Esophagus muscularis mucosa (tissue), 4 donors: ENCODE measurements at regions not wholly inside any gene's neighbourhood (a gene's known extent, or its start where the extent isn't known, plus 50 kb on each side); places are given as distances from the start of the nearest gene placed in this dataset.

ENCODE experiments used
- DNase-seq: peaks from one replicate; pipeline ENCODE4 v3.0.0-alpha.2; 2017; ENCODE audit errors: extremely low spot score
- H3K27ac ChIP-seq, 4 donors: fragments of 200-600 bp; sonication (generic); replicated peaks in 1 of 4; 1 replicate in 3 of 4; 2 replicates in 1 of 4; pipeline ENCODE4 v1.5.1; 2016 to 2019; ENCODE audit warnings: mild to moderate bottlenecking in 1 of 4
- H3K27me3 ChIP-seq, 4 donors: fragments of 200-600 bp; sonication (generic); one replicate each; pipeline versions ENCODE4 v1.5.1 to v1.6.0; 2016 to 2019
- H3K36me3 ChIP-seq, 4 donors: fragments of 200-600 bp; sonication (generic); one replicate each; pipeline ENCODE4 v1.5.1; 2016 to 2019
- H3K4me1 ChIP-seq, 4 donors: fragments of 200-600 bp; sonication (generic); one replicate each; pipeline ENCODE4 v1.5.1; 2016 to 2019
- H3K4me3 ChIP-seq, 4 donors: fragments of 200-600 bp; sonication (generic); 1 replicate in 2 of 4; 2 replicates in 2 of 4; pipeline ENCODE4 v1.5.1; 2016 to 2019; ENCODE audit warnings: mild to moderate bottlenecking in 4 of 4, moderate library complexity in 1 of 4
- H3K9me3 ChIP-seq, 4 donors: fragments of 200-600 bp; sonication (generic); 1 replicate in 3 of 4; 2 replicates in 1 of 4; pipeline ENCODE4 v1.5.1; 2016 to 2019
- EP300 ChIP-seq: sonication (generic); formaldehyde crosslinking; IDR thresholded peaks from one replicate; pipeline ENCODE4 v1.6.1; 2017; ENCODE audit warnings: antibody characterized with exemption
- POLR2A ChIP-seq: fragments of 450-650 bp; IDR thresholded peaks from one replicate; pipeline ENCODE4 v1.6.1; 2017; ENCODE audit warnings: antibody characterized with exemption, moderate library complexity, mild to moderate bottlenecking, low read depth
- POLR2AphosphoS5 ChIP-seq, 2 donors: sonication (generic); formaldehyde crosslinking; IDR thresholded peaks; one replicate each; pipeline ENCODE4 v1.6.1; 2017; ENCODE audit warnings: antibody characterized with exemption in 2 of 2
- WGBS: methylation state at CpG from one replicate; pipeline ENCODE4 v1.1.5; 2018; 5-methylcytosine and 5-hydroxymethylcytosine counted together
- intact Hi-C: fragments of 100-400 bp; cut with DNase I; formaldehyde crosslinking; loops from one replicate; pipeline ENCODE4 v1.15.1; 2023
- TF ChIP-seq, protein P1 (sequence below), 3 experiments: fragments of 200-600 bp in 2 of 3; fragments of 450-650 bp in 1 of 3; sonication (generic) in 2 of 3; IDR thresholded peaks; one replicate each; pipeline ENCODE4 v1.5.1; 2017 to 2019; ENCODE audit warnings: antibody characterized with exemption in 3 of 3, mild to moderate bottlenecking in 2 of 3, moderate library complexity in 1 of 3

DNA sequence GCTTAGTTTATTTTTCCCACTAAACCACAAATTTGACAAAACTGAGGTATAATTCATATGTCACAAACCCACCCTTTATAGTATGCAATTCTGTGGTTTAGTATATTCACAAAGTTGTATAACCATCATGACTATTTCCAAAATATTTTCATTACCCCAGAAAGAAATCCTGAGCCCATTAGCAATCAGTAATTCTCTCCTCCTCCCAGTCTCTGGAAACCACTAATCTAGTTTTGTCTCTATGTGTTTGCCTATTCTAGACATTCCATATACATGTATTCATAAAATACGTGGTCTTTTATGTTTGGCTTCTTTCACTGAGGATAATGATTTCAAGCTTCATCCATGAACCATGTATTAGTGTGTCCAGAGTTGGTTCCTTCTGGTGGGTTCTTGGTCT, 267.6 kb downstream of the AEBP2 start:
- H3K36me3 ChIP-seq = no peaks in the 10 kb centered on the region
- 93% methylated on average over 1 of the region's 1 CpG for WGBS

DNA sequence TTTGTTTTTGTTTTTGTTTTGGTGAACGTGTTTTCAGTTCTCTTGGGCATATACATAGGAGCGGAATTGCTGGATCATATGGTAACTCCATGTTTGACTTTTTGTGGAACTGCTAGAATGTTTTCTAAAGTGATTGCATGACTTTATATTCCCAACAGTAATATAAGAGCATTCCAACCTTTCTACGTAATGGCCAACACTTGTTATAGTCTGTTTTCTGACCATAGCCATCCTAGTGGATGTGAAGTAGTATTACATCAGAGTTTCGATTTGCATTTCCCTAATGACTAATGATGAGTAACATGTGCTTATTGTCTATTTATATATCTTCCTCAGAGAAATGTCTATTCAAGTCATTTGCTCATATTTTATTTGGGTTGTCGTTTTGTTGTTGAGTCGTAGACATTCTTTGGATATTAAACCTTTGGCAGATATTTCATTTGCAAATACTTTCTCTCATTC, 268.7 kb downstream of the AEBP2 start:
- H3K9me3 ChIP-seq = peaks cover 0 to 29% (median 0%) of the 10 kb centered on the region in 4 donors
- DNase-seq = no peak
- TF ChIP-seq POLR2AphosphoS5 (IDR thresholded peaks at IDR 0.05) = no peak
- TF ChIP-seq, protein P1, sequence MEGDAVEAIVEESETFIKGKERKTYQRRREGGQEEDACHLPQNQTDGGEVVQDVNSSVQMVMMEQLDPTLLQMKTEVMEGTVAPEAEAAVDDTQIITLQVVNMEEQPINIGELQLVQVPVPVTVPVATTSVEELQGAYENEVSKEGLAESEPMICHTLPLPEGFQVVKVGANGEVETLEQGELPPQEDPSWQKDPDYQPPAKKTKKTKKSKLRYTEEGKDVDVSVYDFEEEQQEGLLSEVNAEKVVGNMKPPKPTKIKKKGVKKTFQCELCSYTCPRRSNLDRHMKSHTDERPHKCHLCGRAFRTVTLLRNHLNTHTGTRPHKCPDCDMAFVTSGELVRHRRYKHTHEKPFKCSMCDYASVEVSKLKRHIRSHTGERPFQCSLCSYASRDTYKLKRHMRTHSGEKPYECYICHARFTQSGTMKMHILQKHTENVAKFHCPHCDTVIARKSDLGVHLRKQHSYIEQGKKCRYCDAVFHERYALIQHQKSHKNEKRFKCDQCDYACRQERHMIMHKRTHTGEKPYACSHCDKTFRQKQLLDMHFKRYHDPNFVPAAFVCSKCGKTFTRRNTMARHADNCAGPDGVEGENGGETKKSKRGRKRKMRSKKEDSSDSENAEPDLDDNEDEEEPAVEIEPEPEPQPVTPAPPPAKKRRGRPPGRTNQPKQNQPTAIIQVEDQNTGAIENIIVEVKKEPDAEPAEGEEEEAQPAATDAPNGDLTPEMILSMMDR (IDR thresholded peaks at IDR 0.05) = no peak
- TF ChIP-seq EP300 = no peak
- H3K4me1 ChIP-seq = peaks cover 4 to 30% (median 22%) of the 10 kb centered on the region in 4 donors
- 65% methylated on average over 6 of the region's 6 CpGs for WGBS
- no peaks in the 10 kb centered on the region for H3K36me3 ChIP-seq
- intact Hi-C loops = no loop called here
- H3K4me3 ChIP-seq = no peak overlapping the region
- H3K27me3 ChIP-seq = no peaks in the 10 kb centered on the region
- H3K27ac ChIP-seq = no peak overlapping the region

More for the DNA sequence above, 267.6 kb downstream of the AEBP2 start:
- TF ChIP-seq POLR2A = no peak
- no peak for TF ChIP-seq POLR2AphosphoS5 (IDR thresholded peaks at IDR 0.05)
- no peak for TF ChIP-seq EP300
- TF ChIP-seq, protein P1 (IDR thresholded peaks at IDR 0.05) = no peak
- Histone ChIP-seq H3K4me1 (peaks cover 4 to 23% (median 19%) of the 10 kb centered on the region in 4 donors), H3K27me3 (no peaks in the 10 kb centered on the region), H3K9me3 (peaks cover 0 to 33% (median 7%) of the 10 kb centered on the region in 4 donors), H3K4me3 (no peak overlapping the region), H3K27ac (no peak overlapping the region)
- intact Hi-C loops = no loop called here
- DNase-seq = no peak

DNA sequence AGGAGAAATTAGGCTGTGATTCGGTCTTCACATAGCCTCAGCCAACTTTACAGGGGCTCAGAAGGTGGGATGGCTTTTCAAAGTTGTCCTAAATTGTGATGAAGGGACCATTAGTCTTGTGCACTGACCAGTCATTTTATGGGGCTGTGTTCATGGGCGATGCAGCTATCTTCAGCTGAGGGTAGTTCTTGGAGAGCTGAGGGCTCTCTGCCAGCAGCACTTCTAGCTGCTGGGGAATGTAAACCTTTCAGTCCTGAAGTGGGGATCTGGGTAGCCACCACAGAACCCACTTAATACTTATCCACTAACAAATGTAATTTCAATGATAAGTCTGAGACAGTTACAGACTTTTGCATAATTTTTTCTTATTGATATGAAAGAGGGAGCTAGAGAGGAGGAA, 270.6 kb downstream of the AEBP2 start:
- TF ChIP-seq POLR2A (no peak), EP300 (no peak), POLR2AphosphoS5 (IDR thresholded peaks at IDR 0.05) (no peak)
- TF ChIP-seq, protein P1 (IDR thresholded peaks at IDR 0.05) = no peak
- Histone ChIP-seq H3K9me3 (peaks cover 0 to 26% (median 0%) of the 10 kb centered on the region in 4 donors), H3K27me3 (no peaks in the 10 kb centered on the region), H3K4me1 (peaks cover 4 to 30% (median 22%) of the 10 kb centered on the region in 4 donors), H3K36me3 (no peaks in the 10 kb centered on the region), H3K4me3 (no peak overlapping the region), H3K27ac (peak overlapping the region; percentile 75 to 84 (median 76))
- WGBS = 43% methylated on average over 2 of the region's 2 CpGs
- DNase-seq = no peak
- intact Hi-C loops = no loop called here

DNA sequence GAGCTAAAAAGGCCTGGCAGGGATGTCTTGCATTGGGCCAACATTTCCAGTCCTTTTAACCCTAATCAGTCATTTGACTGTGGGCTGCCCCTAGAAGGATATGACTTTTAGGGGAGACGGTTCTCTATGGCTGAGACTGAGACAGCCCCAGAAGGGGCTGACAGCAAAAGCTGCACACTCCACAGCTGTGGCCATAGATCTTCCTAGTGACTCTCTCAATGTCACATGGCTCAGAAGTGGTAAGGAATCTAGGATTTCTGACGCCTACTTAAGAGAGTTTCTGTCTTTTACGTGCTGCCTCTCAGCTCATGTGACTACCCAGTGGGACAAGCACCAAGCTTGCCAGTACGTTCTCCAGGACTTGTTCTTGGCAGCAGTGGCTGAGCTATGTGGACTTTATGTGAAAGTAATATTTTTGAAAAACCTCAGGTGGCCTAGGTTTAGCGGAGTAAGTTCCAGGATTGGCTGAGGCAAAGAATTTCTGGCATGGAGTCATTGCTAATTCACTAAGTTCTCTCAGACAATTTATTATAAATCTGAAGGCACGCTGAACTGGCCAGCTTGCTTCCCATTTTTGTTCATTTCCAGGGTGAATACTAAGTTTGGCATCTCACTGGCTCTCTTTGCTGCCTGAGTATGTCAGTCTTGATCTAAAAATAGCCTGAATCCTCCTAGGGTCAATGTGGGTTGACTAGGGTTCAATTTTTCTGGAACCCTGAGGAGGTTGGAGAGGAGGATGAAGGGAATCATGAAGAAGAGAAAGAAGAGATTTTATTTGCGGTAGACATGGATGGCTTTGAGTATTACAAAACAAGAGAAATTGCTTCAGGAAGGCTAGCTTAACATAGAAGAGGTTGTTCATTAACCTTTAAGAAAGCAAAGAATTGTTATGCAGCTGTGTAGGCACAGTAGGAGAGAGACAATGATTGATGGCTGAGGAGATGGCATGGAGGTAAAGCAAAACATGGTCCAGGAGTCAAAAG, 271.8 kb downstream of the AEBP2 start:
- Histone ChIP-seq H3K4me1 (peaks cover 4 to 30% (median 22%) of the 10 kb centered on the region in 4 donors), H3K36me3 (no peaks in the 10 kb centered on the region), H3K27ac (peak overlapping the region; percentile 75 to 84 (median 76)), H3K27me3 (no peaks in the 10 kb centered on the region), H3K9me3 (peaks cover 0 to 26% (median 0%) of the 10 kb centered on the region in 4 donors), H3K4me3 (no peak overlapping the region)
- DNase-seq = no peak
- TF ChIP-seq POLR2A (no peak), POLR2AphosphoS5 (IDR thresholded peaks at IDR 0.05) (peak; percentile 64 to 88), EP300 (peak; percentile 60)
- TF ChIP-seq, protein P1 (IDR thresholded peaks at IDR 0.05) = no peak
- intact Hi-C loops = no loop called here
- 27% methylated on average over 7 of the region's 7 CpGs for WGBS
